OCI-M2 (cell line): ENCODE measurements at regions not wholly inside any gene's neighbourhood (a gene's known extent, or its start where the extent isn't known, plus 50 kb on each side); places are given as distances from the start of the nearest gene placed in this dataset.
"Not testable (repeated sequence)": the region's sequence is repeated elsewhere in the genome, so short reads cannot be mapped to it uniquely, and the experiment has no call there.

ENCODE experiments used
- DNase-seq: peaks from one replicate; lab custom pipeline; 2025; ENCODE audit not compliant: unreplicated experiment; lab: John Stamatoyannopoulos, UW

- DNase-seq: no peak
Observed at GRCh38 chr1:73511038-73511437, 686.9 kb downstream of the LRRIQ3 start.

DNA sequence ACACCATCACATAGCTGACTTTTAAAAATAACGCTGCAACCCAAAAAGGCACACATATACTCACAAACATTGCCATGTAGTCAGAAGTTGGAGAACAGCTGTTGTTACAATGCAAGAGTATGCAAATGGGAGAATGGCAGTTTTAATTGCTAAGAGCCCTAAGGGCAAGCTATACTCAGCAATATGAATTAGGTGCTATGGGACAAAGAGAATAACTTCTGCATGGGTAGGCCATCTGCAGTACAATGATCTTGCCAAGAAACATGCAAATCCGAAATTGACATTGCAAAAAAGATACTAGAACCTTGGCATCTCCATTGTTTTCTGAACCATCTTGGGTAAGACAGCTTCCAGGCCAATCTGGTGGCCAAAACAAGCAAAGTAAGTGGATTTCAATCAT lies 697.8 kb downstream of the LRRIQ3 start:
- DNase-seq: no peak

- DNase-seq: no peak
Observed at GRCh38 chr1:73499671-73500070, 698.3 kb downstream of the LRRIQ3 start.

DNA sequence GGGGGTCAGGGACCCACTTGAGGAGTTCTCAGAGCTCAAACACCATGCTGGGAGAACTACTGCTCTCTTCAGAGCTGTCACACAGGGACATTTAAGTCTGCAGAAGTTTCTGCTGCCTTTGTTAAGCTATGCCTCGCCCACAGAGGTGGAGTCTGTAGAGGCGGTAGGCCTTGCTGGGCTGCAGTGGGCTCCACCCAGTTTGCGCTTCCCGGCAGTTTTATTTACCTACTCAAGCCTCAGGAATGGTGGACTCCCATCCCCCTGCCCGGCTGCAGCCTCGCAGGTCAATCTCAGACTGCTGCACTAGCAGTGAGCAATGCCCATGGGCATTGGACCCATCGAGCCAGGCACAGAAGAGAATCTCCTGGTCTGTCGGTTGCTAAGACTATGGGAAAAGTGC lies 706.4 kb downstream of the LRRIQ3 start:
- DNase-seq: no peak

GRCh38 chr1:73475316-73475870 lies 722.6 kb downstream of the LRRIQ3 start:
- DNase-seq: no peak

- no peak for DNase-seq
Observed at GRCh38 chr1:73472810-73473209, 725.2 kb downstream of the LRRIQ3 start.

DNA sequence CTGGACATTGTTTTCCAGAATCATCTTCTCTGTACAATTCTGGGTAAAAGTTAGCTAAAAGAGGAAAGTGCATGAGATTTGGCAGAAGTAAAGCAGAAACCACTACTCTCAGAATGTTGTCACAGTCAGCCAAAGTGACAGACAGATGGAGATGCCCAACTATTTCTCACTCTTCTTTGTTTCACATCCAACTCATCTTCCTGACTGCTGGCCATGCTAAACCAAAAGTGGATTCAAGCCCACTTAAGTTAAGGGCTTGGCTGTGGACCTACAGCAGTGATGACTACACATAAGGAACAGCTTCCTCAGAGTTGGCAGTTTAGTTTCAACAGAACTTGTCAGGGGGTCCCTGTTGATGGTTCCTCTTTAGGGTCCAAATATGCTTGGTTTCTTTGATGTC lies 730.2 kb downstream of the LRRIQ3 start:
- DNase-seq: no peak

DNA sequence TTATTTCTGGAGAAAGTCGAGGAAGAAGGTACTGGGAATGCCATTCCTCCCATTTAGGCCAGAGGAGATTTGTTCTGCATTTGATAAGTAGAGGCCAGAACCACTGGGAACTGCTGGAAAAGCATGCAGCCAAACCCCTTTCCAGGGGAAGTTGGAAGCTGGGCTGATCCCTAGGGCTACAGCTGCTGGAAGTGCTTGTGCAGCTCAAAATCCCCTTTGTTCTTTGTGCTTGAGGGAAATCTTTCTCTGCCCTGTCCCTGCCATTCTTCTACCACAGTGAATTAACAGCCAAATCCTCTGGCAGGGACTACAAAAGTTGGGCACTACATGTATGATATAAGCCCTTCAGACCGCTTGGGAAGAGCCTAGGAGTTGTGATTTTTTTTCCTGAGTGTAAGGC lies 734.1 kb downstream of the LRRIQ3 start:
- DNase-seq: no peak

DNA sequence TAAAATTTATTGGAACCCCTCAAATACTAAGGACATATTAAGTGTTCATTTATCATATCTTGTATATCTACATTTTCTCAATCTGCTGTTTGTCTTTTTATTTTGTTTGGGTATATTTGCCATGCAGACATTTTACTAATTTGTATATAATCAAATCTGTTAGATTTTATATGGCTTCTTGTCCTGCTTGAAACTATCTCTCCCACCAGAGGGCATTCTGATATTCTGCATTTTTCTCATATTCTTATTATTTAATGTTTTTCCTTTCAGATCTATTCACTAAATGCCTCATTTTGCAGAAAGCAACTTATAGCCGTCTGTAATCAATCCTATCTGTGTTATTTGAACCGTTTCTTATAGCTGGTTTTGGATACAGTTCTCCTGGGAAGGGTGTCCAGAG lies 745.5 kb downstream of the LRRIQ3 start:
- DNase-seq: no peak

GRCh38 chr1:73450668-73451067 lies 747.3 kb downstream of the LRRIQ3 start:
- not testable (repeated sequence) for DNase-seq

DNA sequence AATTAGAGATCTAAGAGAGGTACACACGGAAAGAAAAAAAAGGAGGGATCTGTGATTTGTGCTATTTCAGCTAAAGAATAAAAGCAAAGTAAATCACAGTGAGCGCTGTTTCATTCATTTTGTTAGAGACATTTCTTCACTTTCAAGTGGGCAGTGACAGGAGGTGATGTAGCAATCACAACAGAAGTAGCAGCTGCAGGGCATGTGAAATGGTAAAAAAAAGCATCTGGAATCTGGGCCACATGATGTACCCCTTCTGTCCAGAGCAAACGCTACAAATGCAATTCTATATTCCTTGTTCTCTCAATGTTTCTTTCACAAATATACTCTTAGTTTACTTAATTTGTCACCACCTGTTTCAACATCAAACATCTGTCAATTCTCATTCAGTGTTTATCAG lies 786.5 kb downstream of the LRRIQ3 start:
- DNase-seq: no peak

DNA sequence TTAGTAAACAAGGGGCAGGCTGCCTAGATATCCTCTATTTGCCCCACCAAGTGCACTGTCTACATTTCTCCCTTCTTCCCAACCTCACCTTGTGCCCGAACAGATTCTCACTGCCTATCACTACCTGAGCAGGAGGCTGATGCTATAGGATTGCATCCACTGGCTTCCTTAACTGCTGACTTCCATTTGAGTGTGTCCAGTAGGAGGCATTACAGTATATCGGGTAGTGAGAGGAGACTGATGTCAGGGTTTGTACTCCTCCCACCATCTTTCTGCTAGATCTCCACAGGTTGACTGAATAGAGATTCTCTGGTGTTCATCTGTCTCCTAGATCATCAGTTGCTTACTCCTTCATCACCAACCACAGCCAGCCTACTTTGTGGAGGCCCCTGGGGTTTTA lies 796.3 kb downstream of the LRRIQ3 start:
- no peak for DNase-seq

- DNase-seq: no peak
Observed at GRCh38 chr1:73382966-73383365, 815.0 kb downstream of the LRRIQ3 start.

GRCh38 chr1:73366734-73367413 lies 831.1 kb downstream of the LRRIQ3 start:
- DNase-seq: no peak

DNA sequence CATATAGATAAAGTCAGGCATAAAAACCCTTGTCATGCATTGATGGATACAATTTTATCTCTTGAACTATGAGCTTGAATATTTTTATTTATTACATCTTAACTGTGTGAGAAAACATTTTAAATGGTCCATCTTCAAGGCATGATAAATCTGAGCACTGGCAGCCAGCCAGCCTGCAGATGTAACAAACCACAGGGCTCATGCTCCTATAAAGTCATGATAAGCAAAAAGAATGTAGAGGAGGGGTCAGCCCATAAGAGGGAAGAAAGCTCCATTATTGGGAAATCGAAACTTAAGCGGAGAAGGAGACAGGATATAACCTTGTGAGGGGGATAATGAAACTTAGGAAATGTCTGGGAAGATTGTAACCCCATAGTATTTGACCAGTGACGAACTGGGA lies 839.0 kb downstream of the LRRIQ3 start:
- no peak for DNase-seq

GRCh38 chr1:73356485-73356884 lies 841.5 kb downstream of the LRRIQ3 start:
- DNase-seq: no peak

- no peak for DNase-seq
Observed at GRCh38 chr1:73343947-73344346, 854.0 kb downstream of the LRRIQ3 start.

GRCh38 chr1:73333847-73334503 lies 864.0 kb downstream of the LRRIQ3 start:
- no peak for DNase-seq

DNA sequence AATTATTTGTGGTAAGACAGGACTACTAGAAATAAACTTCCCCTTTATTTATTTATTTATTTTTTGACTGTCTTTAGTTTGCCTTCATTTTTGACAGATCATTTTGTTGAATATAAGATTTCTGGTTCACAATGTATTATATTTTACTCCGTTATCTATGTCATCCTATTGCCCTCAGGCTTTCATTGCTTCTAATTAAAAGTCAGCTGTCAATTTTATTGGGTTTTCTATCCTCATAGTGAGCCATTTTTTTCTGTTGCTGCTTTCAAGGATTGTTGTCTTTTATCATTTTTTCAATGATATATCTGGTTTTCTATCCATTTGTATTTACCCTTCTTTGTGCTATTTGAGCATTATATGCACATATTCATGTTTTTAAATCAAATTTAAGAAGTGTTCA lies 866.2 kb downstream of the LRRIQ3 start:
- DNase-seq: no peak

DNA sequence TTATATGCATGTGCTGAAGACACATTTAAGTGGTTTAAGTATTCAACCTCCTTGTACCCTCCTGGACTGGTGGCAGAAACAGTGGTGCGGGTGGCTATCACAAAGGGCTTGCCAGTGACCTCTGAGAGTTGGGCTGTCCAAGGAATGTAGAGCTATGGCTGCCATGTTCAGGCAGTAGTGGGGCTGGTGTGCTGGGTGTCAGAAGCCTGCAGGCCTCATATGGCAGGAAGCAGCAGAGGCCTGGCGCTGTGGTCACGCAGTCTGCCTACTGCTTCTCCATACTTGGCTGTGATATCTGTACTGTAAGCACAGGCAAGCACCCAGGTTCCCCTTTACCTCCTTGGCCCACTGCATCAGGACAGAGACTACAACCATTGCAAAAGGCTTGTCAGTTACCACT lies 870.0 kb downstream of the LRRIQ3 start:
- no peak for DNase-seq

- DNase-seq: no peak
Observed at GRCh38 chr1:73327180-73327793, 870.7 kb downstream of the LRRIQ3 start.

DNA sequence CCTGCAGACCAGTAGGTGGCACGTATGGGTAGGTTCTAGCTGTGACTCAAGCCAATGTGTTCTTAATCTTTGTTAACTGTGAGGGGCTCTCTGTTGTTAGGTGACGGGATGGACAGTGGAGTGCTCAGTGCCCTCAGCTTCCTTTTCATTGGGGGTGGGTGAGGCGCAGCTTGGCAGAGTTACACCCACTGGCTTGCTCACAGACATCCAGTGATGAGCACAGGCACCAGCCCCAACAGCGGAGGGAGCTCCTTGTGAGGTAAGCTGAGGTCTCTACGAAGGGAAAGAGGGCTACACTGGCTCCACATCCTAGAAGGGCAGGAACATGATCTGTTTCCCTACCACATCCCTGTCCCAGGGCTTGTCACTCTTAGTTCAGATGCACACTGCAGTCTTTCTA lies 871.3 kb downstream of the LRRIQ3 start:
- no peak for DNase-seq
